Liver (tissue), 8 donors: ENCODE measurements at regions not wholly inside any gene's neighbourhood (a gene's known extent, or its start where the extent isn't known, plus 50 kb on each side); places are given as distances from the start of the nearest gene placed in this dataset.

Source experiments
- DNase-seq: peaks from one replicate; pipeline ENCODE4 v3.0.0-alpha.2; 2017; ENCODE audit warnings: low spot score
- H3K27ac ChIP-seq, 2 donors: one replicate each; pipeline ENCODE4 v1.7.0; 2013; ENCODE audit warnings: inconsistent platforms in 2 of 2, low read length in 2 of 2, control low read depth in 1 of 2, low read depth in 1 of 2, mild to moderate bottlenecking in 1 of 2
- H3K27me3 ChIP-seq, 4 donors: one replicate each; pipeline versions ENCODE4 v1.6.1 to v1.7.0; 2013; ENCODE audit warnings: low read length in 3 of 4, inconsistent platforms in 1 of 4, mild to moderate bottlenecking in 1 of 4, moderate library complexity in 1 of 4; ENCODE audit not compliant: control insufficient read depth in 4 of 4, insufficient read depth in 4 of 4
- H3K36me3 ChIP-seq, 4 donors: one replicate each; pipeline versions ENCODE4 v1.6.1 to v1.7.0; 2013; ENCODE audit warnings: low read length in 3 of 4, mild to moderate bottlenecking in 3 of 4, low read depth in 1 of 4, moderate library complexity in 1 of 4; ENCODE audit not compliant: control insufficient read depth in 4 of 4, insufficient read depth in 3 of 4
- H3K4me1 ChIP-seq, 4 donors: one replicate each; pipeline versions ENCODE4 v1.6.1 to v1.7.0; 2013; ENCODE audit warnings: low read length in 3 of 4, mild to moderate bottlenecking in 3 of 4, moderate library complexity in 1 of 4; ENCODE audit not compliant: control insufficient read depth in 4 of 4, insufficient read depth in 4 of 4
- H3K4me3 ChIP-seq, 3 donors: one replicate each; pipeline versions ENCODE4 v1.6.1 to v1.7.0; 2013; ENCODE audit warnings: low read length in 3 of 3, control low read depth in 1 of 3, low read depth in 1 of 3, mild to moderate bottlenecking in 1 of 3
- H3K9ac ChIP-seq, 2 donors: one replicate each; pipeline ENCODE4 v1.7.0; 2013; ENCODE audit warnings: low read length in 2 of 2, mild to moderate bottlenecking in 2 of 2, moderate library complexity in 2 of 2, control low read depth in 1 of 2, low read depth in 1 of 2
- H3K9me3 ChIP-seq, 4 donors: one replicate each; pipeline versions ENCODE4 v1.6.1 to v1.7.0; 2013; ENCODE audit warnings: low read length in 3 of 4; ENCODE audit not compliant: control insufficient read depth in 4 of 4
- EGR1 ChIP-seq, 2 donors: IDR thresholded peaks; 2 replicates each; pipeline ENCODE4 v1.6.1; 2016 to 2018; ENCODE audit warnings: antibody characterized with exemption in 2 of 2, low read depth in 2 of 2
- FOXA1 ChIP-seq: IDR thresholded peaks from 2 replicates; pipeline ENCODE4 v1.6.1; 2016; ENCODE audit warnings: antibody characterized with exemption
- GABPA ChIP-seq, 2 donors: IDR thresholded peaks in 1 of 2; conservative IDR thresholded peaks in 1 of 2; 2 replicates each; pipeline ENCODE4 v1.6.1; 2016; ENCODE audit warnings: antibody characterized with exemption in 2 of 2, mild to moderate bottlenecking in 1 of 2, moderate library complexity in 1 of 2
- HNF4A ChIP-seq, 2 donors: conservative IDR thresholded peaks; 2 replicates each; pipeline ENCODE4 v1.6.1; 2016; ENCODE audit warnings: antibody characterized with exemption in 2 of 2, mild to moderate bottlenecking in 2 of 2
- HNF4G ChIP-seq: IDR thresholded peaks from 2 replicates; pipeline ENCODE4 v1.6.1; 2016; ENCODE audit warnings: antibody characterized with exemption
- JUND ChIP-seq, 2 donors: IDR thresholded peaks; 2 replicates each; pipeline ENCODE4 v1.6.1; 2016; ENCODE audit warnings: antibody characterized with exemption in 2 of 2
- MAX ChIP-seq: IDR thresholded peaks from 2 replicates; pipeline ENCODE4 v1.6.1; 2016; ENCODE audit warnings: antibody characterized with exemption
- NR2F2 ChIP-seq: IDR thresholded peaks from 2 replicates; pipeline ENCODE4 v1.6.1; 2016; ENCODE audit warnings: antibody characterized with exemption
- RXRA ChIP-seq, 2 donors: IDR thresholded peaks; 2 replicates each; pipeline ENCODE4 v1.6.1; 2017 to 2018; ENCODE audit warnings: antibody characterized with exemption in 2 of 2, mild to moderate bottlenecking in 1 of 2
- TAF1 ChIP-seq: conservative IDR thresholded peaks from 2 replicates; pipeline ENCODE4 v1.6.1; 2016; ENCODE audit warnings: antibody characterized with exemption, mild to moderate bottlenecking
- ZBTB33 ChIP-seq: IDR thresholded peaks from 2 replicates; pipeline ENCODE4 v1.6.1; 2016; ENCODE audit warnings: antibody characterized with exemption
- WGBS: extraction: QIAGEN DNeasy Blood & Tissue Kit; methylation state at CpG from one replicate; pipeline ENCODE4 v1.1.7; 2013; 5-methylcytosine and 5-hydroxymethylcytosine counted together
- TF ChIP-seq, protein P1 (sequence below): IDR thresholded peaks from 2 replicates; pipeline ENCODE4 v1.6.1; 2016; ENCODE audit warnings: antibody characterized with exemption, mild to moderate bottlenecking
- TF ChIP-seq, protein P2 (sequence below): fragments of 150-350 bp; IDR thresholded peaks from 2 replicates; pipeline ENCODE4 v1.5.1; 2017; ENCODE audit warnings: improper control_type of control experiment, low read depth, low read length; ENCODE audit not compliant: missing input control
- donor health status: healthy.
- donor health status: healthy.
- donor health status: healthy.
- donor health status: healthy.
- donor health status: healthy.

DNA sequence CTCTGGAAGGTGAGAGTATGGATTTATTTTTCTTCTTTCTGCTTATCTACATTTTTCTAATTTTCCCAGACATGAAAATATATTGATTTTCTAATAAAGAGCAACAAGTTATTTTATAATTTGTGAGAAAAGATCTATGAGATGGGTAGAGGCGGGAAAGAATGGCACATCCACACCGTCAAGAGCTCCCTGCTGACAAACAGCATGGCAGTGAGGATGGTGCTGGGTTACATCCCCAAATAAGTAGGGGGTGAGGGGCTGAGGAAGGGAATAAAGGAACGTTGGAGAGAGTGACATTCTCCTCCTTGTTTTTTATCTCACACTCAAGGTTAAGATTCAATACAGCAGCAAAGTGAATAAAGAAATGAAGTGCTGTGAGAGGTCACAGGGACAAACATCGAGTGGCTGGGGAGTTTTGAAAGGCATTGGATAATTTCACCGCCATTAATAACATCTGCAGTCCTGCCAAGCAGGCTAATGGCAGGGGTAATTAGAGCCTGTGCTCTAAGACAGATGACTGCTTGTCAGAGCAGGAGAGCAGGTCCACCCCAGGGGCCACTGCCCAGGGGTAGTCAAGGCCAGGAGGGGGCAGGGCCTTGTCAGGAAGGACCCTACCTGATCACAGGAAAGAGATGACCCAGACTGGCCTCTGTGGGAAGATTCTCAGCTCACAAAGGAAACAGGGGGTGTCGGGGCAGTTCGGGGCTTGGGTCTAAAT lies 323.8 kb downstream of the FBXW7 start:
- no peak for DNase-seq
- no peaks in the 10 kb centered on the region for H3K4me1 ChIP-seq
- H3K36me3 ChIP-seq = no peaks in the 10 kb centered on the region
- 67% methylated on average over 7 of the region's 7 CpGs for WGBS
- TF ChIP-seq GABPA (IDR thresholded peaks at IDR 0.05 in 1 of 2, conservative IDR thresholded peaks at IDR 0.05 in 1 of 2) (no peak), MAX (no peak), NR2F2 (no peak), TAF1 (no peak), FOXA1 (no peak), HNF4A (conservative IDR thresholded peaks at IDR 0.05) (no peak)
- H3K27ac ChIP-seq = no peak overlapping the region
- no peaks in the 10 kb centered on the region for H3K27me3 ChIP-seq
- no peaks in the 10 kb centered on the region for H3K9me3 ChIP-seq
- no peak overlapping the region for H3K4me3 ChIP-seq
- no peak overlapping the region for H3K9ac ChIP-seq

DNA sequence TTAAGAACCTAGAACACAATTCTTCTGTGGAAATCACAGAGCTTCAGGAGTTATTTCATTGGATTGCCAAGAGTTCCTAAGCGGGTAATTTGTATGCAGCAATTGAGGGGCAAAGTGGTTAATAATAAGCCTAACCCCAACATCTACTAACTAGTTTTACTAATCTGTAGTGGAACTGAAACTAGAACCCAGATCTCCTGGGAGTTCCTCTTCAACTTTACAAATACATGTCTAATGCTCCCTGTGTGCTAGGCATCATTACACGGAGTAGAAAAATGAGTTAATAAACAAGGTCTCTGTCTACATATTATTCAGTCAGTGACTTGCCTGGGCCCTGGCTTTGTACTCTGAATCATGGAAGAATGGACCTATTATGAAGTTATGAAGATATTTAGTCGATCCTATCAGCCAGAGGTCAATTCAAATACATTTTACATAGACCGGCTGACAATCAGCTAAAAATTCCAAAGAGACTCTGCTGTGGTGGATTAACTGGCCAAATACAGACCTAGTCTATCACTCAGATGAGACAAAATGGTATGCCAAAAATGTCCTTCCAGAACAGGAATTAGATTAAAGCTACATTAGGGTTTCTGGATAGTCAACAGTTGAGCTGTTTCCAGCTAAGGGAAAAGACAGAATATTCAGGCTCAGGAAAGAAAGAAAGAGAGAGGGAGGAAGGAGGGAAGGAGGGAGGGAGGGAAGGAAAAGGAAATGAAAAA lies 326.0 kb downstream of the FBXW7 start:
- Histone ChIP-seq H3K9ac (no peak overlapping the region), H3K9me3 (no peaks in the 10 kb centered on the region), H3K27me3 (no peaks in the 10 kb centered on the region), H3K4me1 (no peaks in the 10 kb centered on the region), H3K27ac (no peak overlapping the region), H3K4me3 (no peak overlapping the region), H3K36me3 (no peaks in the 10 kb centered on the region)
- TF ChIP-seq ZBTB33 = no peak
- no peak for TF ChIP-seq MAX
- no peak for TF ChIP-seq HNF4A (conservative IDR thresholded peaks at IDR 0.05)
- no peak for TF ChIP-seq RXRA (IDR thresholded peaks at IDR 0.05)
- no peak for TF ChIP-seq JUND (IDR thresholded peaks at IDR 0.05)
- TF ChIP-seq, protein P1, sequence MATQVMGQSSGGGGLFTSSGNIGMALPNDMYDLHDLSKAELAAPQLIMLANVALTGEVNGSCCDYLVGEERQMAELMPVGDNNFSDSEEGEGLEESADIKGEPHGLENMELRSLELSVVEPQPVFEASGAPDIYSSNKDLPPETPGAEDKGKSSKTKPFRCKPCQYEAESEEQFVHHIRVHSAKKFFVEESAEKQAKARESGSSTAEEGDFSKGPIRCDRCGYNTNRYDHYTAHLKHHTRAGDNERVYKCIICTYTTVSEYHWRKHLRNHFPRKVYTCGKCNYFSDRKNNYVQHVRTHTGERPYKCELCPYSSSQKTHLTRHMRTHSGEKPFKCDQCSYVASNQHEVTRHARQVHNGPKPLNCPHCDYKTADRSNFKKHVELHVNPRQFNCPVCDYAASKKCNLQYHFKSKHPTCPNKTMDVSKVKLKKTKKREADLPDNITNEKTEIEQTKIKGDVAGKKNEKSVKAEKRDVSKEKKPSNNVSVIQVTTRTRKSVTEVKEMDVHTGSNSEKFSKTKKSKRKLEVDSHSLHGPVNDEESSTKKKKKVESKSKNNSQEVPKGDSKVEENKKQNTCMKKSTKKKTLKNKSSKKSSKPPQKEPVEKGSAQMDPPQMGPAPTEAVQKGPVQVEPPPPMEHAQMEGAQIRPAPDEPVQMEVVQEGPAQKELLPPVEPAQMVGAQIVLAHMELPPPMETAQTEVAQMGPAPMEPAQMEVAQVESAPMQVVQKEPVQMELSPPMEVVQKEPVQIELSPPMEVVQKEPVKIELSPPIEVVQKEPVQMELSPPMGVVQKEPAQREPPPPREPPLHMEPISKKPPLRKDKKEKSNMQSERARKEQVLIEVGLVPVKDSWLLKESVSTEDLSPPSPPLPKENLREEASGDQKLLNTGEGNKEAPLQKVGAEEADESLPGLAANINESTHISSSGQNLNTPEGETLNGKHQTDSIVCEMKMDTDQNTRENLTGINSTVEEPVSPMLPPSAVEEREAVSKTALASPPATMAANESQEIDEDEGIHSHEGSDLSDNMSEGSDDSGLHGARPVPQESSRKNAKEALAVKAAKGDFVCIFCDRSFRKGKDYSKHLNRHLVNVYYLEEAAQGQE = no peak
- TF ChIP-seq NR2F2 = no peak
- no peak for TF ChIP-seq GABPA (IDR thresholded peaks at IDR 0.05 in 1 of 2, conservative IDR thresholded peaks at IDR 0.05 in 1 of 2)
- TF ChIP-seq, protein P2, sequence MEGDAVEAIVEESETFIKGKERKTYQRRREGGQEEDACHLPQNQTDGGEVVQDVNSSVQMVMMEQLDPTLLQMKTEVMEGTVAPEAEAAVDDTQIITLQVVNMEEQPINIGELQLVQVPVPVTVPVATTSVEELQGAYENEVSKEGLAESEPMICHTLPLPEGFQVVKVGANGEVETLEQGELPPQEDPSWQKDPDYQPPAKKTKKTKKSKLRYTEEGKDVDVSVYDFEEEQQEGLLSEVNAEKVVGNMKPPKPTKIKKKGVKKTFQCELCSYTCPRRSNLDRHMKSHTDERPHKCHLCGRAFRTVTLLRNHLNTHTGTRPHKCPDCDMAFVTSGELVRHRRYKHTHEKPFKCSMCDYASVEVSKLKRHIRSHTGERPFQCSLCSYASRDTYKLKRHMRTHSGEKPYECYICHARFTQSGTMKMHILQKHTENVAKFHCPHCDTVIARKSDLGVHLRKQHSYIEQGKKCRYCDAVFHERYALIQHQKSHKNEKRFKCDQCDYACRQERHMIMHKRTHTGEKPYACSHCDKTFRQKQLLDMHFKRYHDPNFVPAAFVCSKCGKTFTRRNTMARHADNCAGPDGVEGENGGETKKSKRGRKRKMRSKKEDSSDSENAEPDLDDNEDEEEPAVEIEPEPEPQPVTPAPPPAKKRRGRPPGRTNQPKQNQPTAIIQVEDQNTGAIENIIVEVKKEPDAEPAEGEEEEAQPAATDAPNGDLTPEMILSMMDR = no peak
- TF ChIP-seq EGR1 (IDR thresholded peaks at IDR 0.05; ENCODE audit: low read depth in 2 of 2) = no peak
- no peak for TF ChIP-seq HNF4G
- TF ChIP-seq TAF1 = no peak
- 75% methylated on average over 4 of the region's 4 CpGs for WGBS
- no peak for DNase-seq
